A549 (cell line): ENCODE measurements at regions not wholly inside any gene's neighbourhood (a gene's known extent, or its start where the extent isn't known, plus 50 kb on each side); places are given as distances from the start of the nearest gene placed in this dataset.

Source experiments
- EP300 ChIP-seq, 2 experiments: fragments of >200 bp; sonication (Bioruptor Twin); formaldehyde crosslinking; IDR thresholded peaks; 2 replicates in 1 of 2; 3 replicates in 1 of 2; pipeline ENCODE4 v1.6.1; 2016 to 2017
- FOSL2 ChIP-seq, 2 experiments: fragments of 450-650 bp in 1 of 2; fragments of >200 bp in 1 of 2; sonication (Bioruptor Twin) in 1 of 2; formaldehyde crosslinking; IDR thresholded peaks; 2 replicates each; pipeline versions ENCODE4 v1.5.0 to v1.6.1; 2016 to 2020; ENCODE audit warnings: mild to moderate bottlenecking in 1 of 2, moderate library complexity in 1 of 2
- MYC ChIP-seq: IDR thresholded peaks from 2 replicates; pipeline ENCODE4 v1.6.1; 2012; ENCODE audit warnings: mild to moderate bottlenecking, inconsistent platforms, low read length, improper control_type of control experiment, borderline replicate concordance
- POLR2A ChIP-seq: IDR thresholded peaks from 2 replicates; pipeline ENCODE4 v1.6.1; 2012; ENCODE audit warnings: mild to moderate bottlenecking, low read length
- REST ChIP-seq: fragments of 200-600 bp; sonication (generic); IDR thresholded peaks from 2 replicates; pipeline ENCODE4 v1.6.1; 2016; ENCODE audit warnings: antibody characterized with exemption, mild to moderate bottlenecking, moderate library complexity
- SMC3 ChIP-seq: fragments of >200 bp; sonication (Bioruptor Twin); formaldehyde crosslinking; IDR thresholded peaks from 3 replicates; pipeline ENCODE4 v1.6.1; 2018; ENCODE audit warnings: inconsistent platforms
- SREBF2 ChIP-seq: fragments of 450-650 bp; IDR thresholded peaks from 2 replicates; pipeline ENCODE4 v1.6.1; 2014; ENCODE audit warnings: mild to moderate bottlenecking, moderate library complexity
- USF2 ChIP-seq: fragments of 450-650 bp; IDR thresholded peaks from 2 replicates; pipeline ENCODE4 v1.6.1; 2014; ENCODE audit warnings: antibody characterized with exemption
- TF ChIP-seq, protein P1 (sequence below): fragments of >200 bp; sonication (Bioruptor Twin); formaldehyde crosslinking; IDR thresholded peaks from 3 replicates; pipeline ENCODE4 v1.5.1; 2016

- TF ChIP-seq EP300 (IDR thresholded peaks at IDR 0.05), result no peak
- no peak for TF ChIP-seq USF2
- TF ChIP-seq POLR2A, result no peak
- TF ChIP-seq, protein P1, sequence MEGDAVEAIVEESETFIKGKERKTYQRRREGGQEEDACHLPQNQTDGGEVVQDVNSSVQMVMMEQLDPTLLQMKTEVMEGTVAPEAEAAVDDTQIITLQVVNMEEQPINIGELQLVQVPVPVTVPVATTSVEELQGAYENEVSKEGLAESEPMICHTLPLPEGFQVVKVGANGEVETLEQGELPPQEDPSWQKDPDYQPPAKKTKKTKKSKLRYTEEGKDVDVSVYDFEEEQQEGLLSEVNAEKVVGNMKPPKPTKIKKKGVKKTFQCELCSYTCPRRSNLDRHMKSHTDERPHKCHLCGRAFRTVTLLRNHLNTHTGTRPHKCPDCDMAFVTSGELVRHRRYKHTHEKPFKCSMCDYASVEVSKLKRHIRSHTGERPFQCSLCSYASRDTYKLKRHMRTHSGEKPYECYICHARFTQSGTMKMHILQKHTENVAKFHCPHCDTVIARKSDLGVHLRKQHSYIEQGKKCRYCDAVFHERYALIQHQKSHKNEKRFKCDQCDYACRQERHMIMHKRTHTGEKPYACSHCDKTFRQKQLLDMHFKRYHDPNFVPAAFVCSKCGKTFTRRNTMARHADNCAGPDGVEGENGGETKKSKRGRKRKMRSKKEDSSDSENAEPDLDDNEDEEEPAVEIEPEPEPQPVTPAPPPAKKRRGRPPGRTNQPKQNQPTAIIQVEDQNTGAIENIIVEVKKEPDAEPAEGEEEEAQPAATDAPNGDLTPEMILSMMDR, result no peak
- TF ChIP-seq SREBF2, result no peak
- no peak for TF ChIP-seq SMC3
- TF ChIP-seq REST, result no peak
- no peak for TF ChIP-seq MYC
- no peak for TF ChIP-seq FOSL2 (IDR thresholded peaks at IDR 0.05)
- no peak for TF ChIP-seq FOSL2 (CRISPR knock-in tag; IDR thresholded peaks at IDR 0.05)
These were observed 67.4 kb downstream of the ZNF608 start for GRCh38 chr5:124678922-124679519.
